RWPE2 (cell line): ENCODE measurements at regions not wholly inside any gene's neighbourhood (a gene's known extent, or its start where the extent isn't known, plus 50 kb on each side); places are given as distances from the start of the nearest gene placed in this dataset.

Source experiments
- ATAC-seq: fragments of 200-7000 bp; cut with Tn5 transposase; 3 replicates; pipeline ENCODE4 v1.9.1; 2021; ENCODE audit warnings: low read depth
- DNase-seq: peaks from one replicate; pipeline ENCODE4 v3.0.0-alpha.2; 2020; ENCODE audit warnings: low spot score
- H3K27ac ChIP-seq: fragments of 450-650 bp; 2 replicates; pipeline ENCODE4 v1.5.1; 2017; ENCODE audit warnings: mild to moderate bottlenecking; ENCODE audit not compliant: poor library complexity, severe bottlenecking
- H3K27me3 ChIP-seq: fragments of 250-450 bp; sonication (Bioruptor Pico); 2 replicates; pipeline ENCODE4 v1.5.1; 2021; ENCODE audit warnings: mild to moderate bottlenecking, moderate library complexity; ENCODE audit not compliant: insufficient read depth, poor library complexity, severe bottlenecking
- H3K36me3 ChIP-seq: fragments of 250-450 bp; sonication (Bioruptor Pico); 2 replicates; pipeline ENCODE4 v1.5.1; 2020; ENCODE audit warnings: low read depth, mild to moderate bottlenecking, moderate library complexity
- H3K4me1 ChIP-seq: fragments of 250-450 bp; sonication (Bioruptor Pico); 2 replicates; pipeline ENCODE4 v1.5.1; 2021; ENCODE audit warnings: mild to moderate bottlenecking, moderate library complexity; ENCODE audit not compliant: insufficient read depth, poor library complexity, severe bottlenecking
- H3K4me3 ChIP-seq: fragments of 250-450 bp; sonication (Bioruptor Pico); 2 replicates; pipeline ENCODE4 v1.5.1; 2021; ENCODE audit warnings: mild to moderate bottlenecking, moderate library complexity; ENCODE audit not compliant: severe bottlenecking
- H3K9me3 ChIP-seq: fragments of 250-450 bp; sonication (Bioruptor Pico); 2 replicates; pipeline ENCODE4 v1.5.1; 2021; ENCODE audit warnings: mild to moderate bottlenecking, moderate library complexity; ENCODE audit not compliant: severe bottlenecking
- TF ChIP-seq, protein P1 (sequence below): fragments of 450-650 bp; IDR thresholded peaks from one replicate; pipeline ENCODE4 v1.5.1; 2017; ENCODE audit warnings: mild to moderate bottlenecking, moderate library complexity; ENCODE audit not compliant: poor library complexity, severe bottlenecking

DNA sequence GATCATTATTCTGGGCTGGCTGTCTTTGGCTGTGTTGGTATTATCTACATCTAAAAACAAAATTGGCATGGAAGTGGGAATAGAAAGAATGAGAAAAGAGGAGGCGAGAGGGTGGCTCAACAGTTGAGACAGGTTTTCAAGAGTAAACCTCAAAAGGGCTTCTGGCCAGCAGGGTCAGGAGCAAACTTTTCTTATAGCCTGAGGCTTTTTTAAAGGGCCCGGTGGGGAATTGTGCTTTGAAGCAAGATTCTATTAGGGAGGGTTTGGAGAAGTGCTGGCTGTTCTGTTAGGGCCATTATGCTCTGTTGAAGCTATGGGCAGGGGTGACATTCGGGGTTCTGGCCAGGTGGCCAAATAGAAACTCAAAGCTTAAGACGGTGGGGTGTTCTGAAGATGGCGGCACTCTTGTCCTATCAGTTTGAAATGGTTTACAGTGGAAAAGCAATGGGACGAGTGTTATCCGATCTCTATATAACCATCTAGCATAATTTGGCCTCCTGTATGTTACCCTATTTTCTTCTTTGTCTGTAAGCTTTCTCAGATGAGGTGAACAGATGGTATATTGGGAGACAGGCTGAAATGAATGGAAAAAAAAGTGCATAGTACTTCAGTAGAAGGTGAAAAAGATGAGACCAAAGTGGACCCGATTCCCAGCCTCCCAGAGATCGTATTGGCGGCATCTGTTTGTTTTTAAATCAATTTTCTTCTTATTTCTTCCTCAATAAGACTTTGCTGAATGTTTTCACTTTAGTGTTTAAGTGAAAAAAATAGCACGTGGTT lies 132.1 kb upstream of the CNR1 start:
- Histone ChIP-seq H3K36me3 (no peaks in the 10 kb centered on the region), H3K4me1 (no peaks in the 10 kb centered on the region), H3K27ac (no peak overlapping the region), H3K27me3 (no peaks in the 10 kb centered on the region), H3K4me3 (no peak overlapping the region), H3K9me3 (no peaks in the 10 kb centered on the region)
- ATAC-seq: no peak
- no peak for DNase-seq
- TF ChIP-seq, protein P1, sequence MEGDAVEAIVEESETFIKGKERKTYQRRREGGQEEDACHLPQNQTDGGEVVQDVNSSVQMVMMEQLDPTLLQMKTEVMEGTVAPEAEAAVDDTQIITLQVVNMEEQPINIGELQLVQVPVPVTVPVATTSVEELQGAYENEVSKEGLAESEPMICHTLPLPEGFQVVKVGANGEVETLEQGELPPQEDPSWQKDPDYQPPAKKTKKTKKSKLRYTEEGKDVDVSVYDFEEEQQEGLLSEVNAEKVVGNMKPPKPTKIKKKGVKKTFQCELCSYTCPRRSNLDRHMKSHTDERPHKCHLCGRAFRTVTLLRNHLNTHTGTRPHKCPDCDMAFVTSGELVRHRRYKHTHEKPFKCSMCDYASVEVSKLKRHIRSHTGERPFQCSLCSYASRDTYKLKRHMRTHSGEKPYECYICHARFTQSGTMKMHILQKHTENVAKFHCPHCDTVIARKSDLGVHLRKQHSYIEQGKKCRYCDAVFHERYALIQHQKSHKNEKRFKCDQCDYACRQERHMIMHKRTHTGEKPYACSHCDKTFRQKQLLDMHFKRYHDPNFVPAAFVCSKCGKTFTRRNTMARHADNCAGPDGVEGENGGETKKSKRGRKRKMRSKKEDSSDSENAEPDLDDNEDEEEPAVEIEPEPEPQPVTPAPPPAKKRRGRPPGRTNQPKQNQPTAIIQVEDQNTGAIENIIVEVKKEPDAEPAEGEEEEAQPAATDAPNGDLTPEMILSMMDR: no peak

DNA sequence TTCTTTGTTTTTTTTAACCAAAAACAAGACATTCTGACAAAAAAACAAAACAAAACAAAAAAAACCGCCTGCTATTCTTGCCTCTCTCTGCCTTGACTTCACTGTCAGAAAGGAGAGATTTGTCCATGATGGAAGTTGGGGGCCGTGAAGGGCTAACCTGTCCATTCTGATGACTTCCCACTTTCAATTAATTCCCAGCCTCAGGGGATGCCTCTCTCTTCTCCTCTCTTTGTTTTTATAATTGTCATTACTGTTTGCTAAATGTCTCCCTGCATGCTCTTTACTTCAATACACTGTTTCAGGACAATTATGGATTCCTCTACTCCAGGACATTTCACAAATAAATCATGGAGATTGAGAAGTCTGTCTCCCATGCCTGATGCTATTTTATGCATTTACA lies 130.5 kb upstream of the CNR1 start:
- ATAC-seq (no peak), DNase-seq (no peak)
- no peaks in the 10 kb centered on the region for H3K4me1 ChIP-seq
- no peaks in the 10 kb centered on the region for H3K36me3 ChIP-seq
- no peak overlapping the region for H3K4me3 ChIP-seq
- H3K9me3 ChIP-seq: no peaks in the 10 kb centered on the region
- H3K27ac ChIP-seq: no peak overlapping the region
- H3K27me3 ChIP-seq: no peaks in the 10 kb centered on the region
- TF ChIP-seq, protein P1: no peak

DNA sequence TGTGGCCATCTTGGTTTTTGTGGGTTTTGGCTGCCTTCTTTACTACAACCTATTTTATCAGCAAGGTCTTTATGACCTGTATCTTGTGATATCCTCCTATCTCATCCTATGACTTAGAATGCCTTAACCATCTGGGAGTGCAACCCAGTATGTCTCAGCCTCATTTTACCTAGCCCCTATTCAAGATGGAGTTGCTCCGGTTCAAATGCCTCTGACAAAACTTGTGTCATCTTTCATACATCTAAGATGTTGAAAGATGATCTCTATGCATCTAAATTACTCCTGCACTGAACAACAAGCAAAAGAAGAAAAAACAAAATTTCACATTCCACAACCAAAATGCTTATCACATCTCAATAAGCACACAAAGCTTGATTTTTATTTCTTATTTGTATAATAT lies 129.5 kb upstream of the CNR1 start:
- DNase-seq: no peak
- Histone ChIP-seq H3K27ac (no peak overlapping the region), H3K4me3 (no peak overlapping the region), H3K27me3 (no peaks in the 10 kb centered on the region), H3K4me1 (no peaks in the 10 kb centered on the region), H3K9me3 (no peaks in the 10 kb centered on the region), H3K36me3 (no peaks in the 10 kb centered on the region)
- no peak for ATAC-seq
- TF ChIP-seq, protein P1: no peak

DNA sequence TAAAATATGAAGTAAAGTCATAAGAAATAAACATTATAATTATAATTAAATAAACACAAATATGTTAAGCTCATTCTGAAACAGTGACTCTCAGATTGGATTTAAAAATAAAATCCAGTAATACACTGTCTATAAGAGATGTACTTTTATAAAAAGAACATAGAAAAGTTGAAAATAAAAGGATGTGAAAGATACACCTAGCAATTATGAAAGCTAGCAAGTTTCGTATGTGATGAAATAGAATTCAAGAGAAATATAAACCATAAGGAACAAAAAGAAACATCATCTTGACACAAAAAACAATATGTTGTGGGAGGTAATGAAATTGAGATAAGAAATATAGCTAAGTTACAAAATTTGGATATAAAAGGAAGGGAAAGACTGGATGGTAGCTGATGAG lies 128.6 kb upstream of the CNR1 start:
- H3K4me3 ChIP-seq: no peak overlapping the region
- TF ChIP-seq, protein P1: no peak
- no peaks in the 10 kb centered on the region for H3K36me3 ChIP-seq
- no peak for DNase-seq
- ATAC-seq: no peak
- no peaks in the 10 kb centered on the region for H3K27me3 ChIP-seq
- no peaks in the 10 kb centered on the region for H3K9me3 ChIP-seq
- H3K27ac ChIP-seq: no peak overlapping the region
- no peaks in the 10 kb centered on the region for H3K4me1 ChIP-seq

DNA sequence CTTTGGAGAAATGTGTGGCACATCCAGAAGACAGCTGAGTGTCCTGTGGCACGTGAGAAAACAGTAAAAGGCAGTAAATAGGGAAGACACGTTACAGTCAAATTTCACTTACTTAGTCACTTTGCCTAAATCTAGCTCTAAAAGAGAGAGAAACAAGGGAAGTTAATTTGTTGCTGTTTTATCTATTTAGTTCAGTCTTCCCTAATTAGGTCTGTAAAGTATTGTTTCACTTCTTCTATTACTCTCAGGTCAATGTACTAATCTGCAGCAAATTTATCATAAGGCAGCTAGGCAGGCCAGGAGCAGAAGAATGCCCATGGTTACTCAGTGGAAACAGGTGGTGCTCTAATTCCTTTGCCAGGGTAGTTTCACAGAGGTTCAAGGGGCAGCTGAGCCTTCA lies 124.3 kb upstream of the CNR1 start:
- ATAC-seq: no peak
- no peak for DNase-seq

More for the DNA sequence above, 124.3 kb upstream of the CNR1 start:
- TF ChIP-seq, protein P1: no peak
- Histone ChIP-seq H3K4me3 (no peak overlapping the region), H3K9me3 (no peaks in the 10 kb centered on the region), H3K27ac (no peak overlapping the region), H3K4me1 (no peaks in the 10 kb centered on the region), H3K27me3 (no peaks in the 10 kb centered on the region), H3K36me3 (no peaks in the 10 kb centered on the region)
